Karpas-422 (cell line): ENCODE measurements at regions not wholly inside any gene's neighbourhood (a gene's known extent, or its start where the extent isn't known, plus 50 kb on each side); places are given as distances from the start of the nearest gene placed in this dataset.
"Not testable (repeated sequence)": the region's sequence is repeated elsewhere in the genome, so short reads cannot be mapped to it uniquely, and the experiment has no call there.

Experiments
- DNase-seq: peaks from one replicate; pipeline ENCODE4 v3.0.0-alpha.2; 2015
- H2AFZ ChIP-seq: fragments of 200-600 bp; sonication (generic); 2 replicates; pipeline ENCODE4 v1.6.1; 2014; ENCODE audit warnings: antibody characterized with exemption, low read length, mixed read lengths
- H3K27ac ChIP-seq: fragments of 200-600 bp; sonication (generic); 2 replicates; pipeline ENCODE4 v1.5.1; 2014; ENCODE audit warnings: mild to moderate bottlenecking, low read length, moderate library complexity
- H3K27me3 ChIP-seq: fragments of 200-600 bp; sonication (generic); 2 replicates; pipeline ENCODE4 v1.6.1; 2014; ENCODE audit warnings: low read length, mixed read lengths
- H3K36me3 ChIP-seq: fragments of 200-600 bp; sonication (generic); 2 replicates; pipeline ENCODE4 v1.6.1; 2014; ENCODE audit warnings: low read length, mixed read lengths; ENCODE audit not compliant: insufficient read depth
- H3K4me1 ChIP-seq: fragments of 200-600 bp; sonication (generic); 2 replicates; pipeline ENCODE4 v1.6.1; 2014; ENCODE audit warnings: mild to moderate bottlenecking, low read length, mixed read lengths
- H3K4me2 ChIP-seq: fragments of 200-600 bp; sonication (generic); 2 replicates; pipeline ENCODE4 v1.6.1; 2014; ENCODE audit warnings: low read length, low read depth, mild to moderate bottlenecking; ENCODE audit not compliant: poor library complexity, severe bottlenecking
- H3K4me3 ChIP-seq: fragments of 200-600 bp; sonication (generic); 2 replicates; pipeline ENCODE4 v1.5.1; 2014; ENCODE audit warnings: mild to moderate bottlenecking, antibody characterized with exemption, low read length, mixed read lengths
- H3K79me2 ChIP-seq: fragments of 200-600 bp; sonication (generic); 2 replicates; pipeline ENCODE4 v1.6.1; 2014; ENCODE audit warnings: mild to moderate bottlenecking, low read length, mixed read lengths
- H3K9ac ChIP-seq: fragments of 200-600 bp; sonication (generic); 2 replicates; pipeline ENCODE4 v1.6.0; 2014; ENCODE audit warnings: low read length
- H3K9me2 ChIP-seq: fragments of 200-600 bp; sonication (generic), shearing (Covaris generic); replicated peaks from 2 replicates; pipeline ENCODE4 v1.6.0; 2014; ENCODE audit warnings: mild to moderate bottlenecking, low read length, moderate library complexity; ENCODE audit not compliant: insufficient read depth
- H3K9me3 ChIP-seq: fragments of 300-700, 200-600 bp; sonication (generic); 2 replicates; pipeline ENCODE4 v1.6.1; 2014; ENCODE audit warnings: low read length, mixed read lengths
- H4K20me1 ChIP-seq: fragments of 200-600 bp; sonication (generic); 2 replicates; pipeline ENCODE4 v1.6.1; 2014; ENCODE audit warnings: mild to moderate bottlenecking, antibody characterized with exemption, low read length, low read depth; ENCODE audit not compliant: insufficient read depth

DNA sequence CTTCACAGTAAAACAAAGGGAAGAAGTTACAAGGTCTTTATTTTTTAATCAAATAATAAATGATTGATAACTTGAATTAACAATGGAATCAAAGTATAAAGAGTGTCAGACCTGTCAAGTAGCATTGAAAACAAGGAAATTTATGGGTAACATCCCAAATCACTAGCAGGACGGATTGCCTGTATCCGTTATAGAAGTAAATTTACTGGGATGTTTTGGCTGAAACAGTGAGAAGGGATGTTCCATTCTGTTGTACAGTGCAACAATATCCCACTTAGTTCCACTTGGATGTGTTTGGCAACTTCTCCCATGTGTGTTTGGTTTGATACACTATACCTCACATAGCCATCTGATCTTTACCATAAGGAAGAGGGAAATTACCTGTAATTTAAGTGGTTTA, 421.0 kb upstream of the CHD1 start:
- Histone ChIP-seq H2AFZ (no peak overlapping the region), H3K27me3 (no peaks in the 10 kb centered on the region), H3K79me2 (no peaks in the 10 kb centered on the region), H3K4me2 (no peak overlapping the region), H3K36me3 (no peaks in the 10 kb centered on the region), H3K9me2 (no peaks in the 10 kb centered on the region), H3K4me1 (no peaks in the 10 kb centered on the region), H3K9me3 (no peaks in the 10 kb centered on the region), H4K20me1 (no peaks in the 10 kb centered on the region), H3K27ac (no peak overlapping the region), H3K4me3 (no peak overlapping the region), H3K9ac (no peak overlapping the region)
- no peak for DNase-seq

- no peak overlapping the region for H3K9ac ChIP-seq
- no peaks in the 10 kb centered on the region for H3K36me3 ChIP-seq
- no peaks in the 10 kb centered on the region for H4K20me1 ChIP-seq
- H2AFZ ChIP-seq, result no peak overlapping the region
- no peaks in the 10 kb centered on the region for H3K79me2 ChIP-seq
- no peaks in the 10 kb centered on the region for H3K9me2 ChIP-seq
- DNase-seq, result no peak
- H3K9me3 ChIP-seq, result no peaks in the 10 kb centered on the region
- no peaks in the 10 kb centered on the region for H3K27me3 ChIP-seq
- H3K27ac ChIP-seq, result no peak overlapping the region
- no peaks in the 10 kb centered on the region for H3K4me1 ChIP-seq
- H3K4me2 ChIP-seq, result no peak overlapping the region
- no peak overlapping the region for H3K4me3 ChIP-seq
Observed at GRCh38 chr5:99348597-99348996, 419.8 kb upstream of the CHD1 start.

DNA sequence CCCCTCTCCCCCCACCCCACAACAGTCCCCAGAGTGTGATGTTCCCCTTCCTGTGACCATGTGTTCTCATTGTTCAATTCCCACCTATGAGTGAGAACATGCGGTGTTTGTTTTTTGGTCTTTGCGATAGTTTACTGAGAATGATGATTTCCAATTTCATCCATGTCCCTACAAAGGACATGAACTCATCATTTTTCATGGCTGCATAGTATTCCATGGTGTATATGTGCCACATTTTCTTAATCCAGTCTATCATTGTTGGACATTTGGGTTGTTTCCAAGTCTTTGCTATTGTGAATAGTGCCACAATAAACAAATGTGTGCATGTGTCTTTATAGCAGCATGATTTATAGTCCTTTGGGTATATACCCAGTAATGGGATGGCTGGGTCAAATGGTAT, 411.0 kb upstream of the CHD1 start:
- not testable (repeated sequence) for H3K27ac ChIP-seq, H3K9me3 ChIP-seq, H3K4me3 ChIP-seq, H3K9ac ChIP-seq, H2AFZ ChIP-seq, H3K79me2 ChIP-seq, H4K20me1 ChIP-seq, DNase-seq, H3K4me2 ChIP-seq, H3K9me2 ChIP-seq, H3K27me3 ChIP-seq, H3K4me1 ChIP-seq, H3K36me3 ChIP-seq

- H3K79me2 ChIP-seq, result no peaks in the 10 kb centered on the region
- no peaks in the 10 kb centered on the region for H4K20me1 ChIP-seq
- no peak overlapping the region for H2AFZ ChIP-seq
- no peaks in the 10 kb centered on the region for H3K36me3 ChIP-seq
- no peak overlapping the region for H3K4me3 ChIP-seq
- no peak overlapping the region for H3K9ac ChIP-seq
- no peak overlapping the region for H3K4me2 ChIP-seq
- no peak for DNase-seq
- H3K9me3 ChIP-seq, result no peaks in the 10 kb centered on the region; the same call in 1 of the 2 replicates
- no peaks in the 10 kb centered on the region for H3K27me3 ChIP-seq
- H3K9me2 ChIP-seq, result no peaks in the 10 kb centered on the region
- no peaks in the 10 kb centered on the region for H3K4me1 ChIP-seq
- H3K27ac ChIP-seq, result no peak overlapping the region
Observed at GRCh38 chr5:99334936-99335335, 406.1 kb upstream of the CHD1 start.

DNA sequence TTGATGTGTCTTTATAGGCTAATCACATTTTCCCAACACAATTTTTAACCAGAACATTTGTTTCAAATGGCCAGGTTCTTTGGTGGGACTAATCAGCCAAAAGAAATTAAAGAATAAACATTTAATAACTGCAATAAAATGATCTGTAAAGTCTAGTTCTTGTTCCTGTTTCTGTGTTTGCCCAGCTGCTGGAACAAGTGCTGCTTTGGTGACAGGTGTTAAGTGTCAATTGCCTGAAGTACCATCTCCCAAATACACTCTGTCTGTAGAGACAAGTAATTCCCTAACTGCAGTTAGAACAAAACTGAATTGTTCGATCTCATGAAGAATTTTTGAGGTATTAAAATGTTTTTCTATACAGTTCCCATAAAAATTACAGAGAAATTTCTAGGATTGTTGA, 402.3 kb upstream of the CHD1 start:
- no peaks in the 10 kb centered on the region for H3K27me3 ChIP-seq
- H2AFZ ChIP-seq, result no peak overlapping the region
- no peak for DNase-seq
- no peak overlapping the region for H3K4me3 ChIP-seq
- H4K20me1 ChIP-seq, result no peaks in the 10 kb centered on the region
- no peak overlapping the region for H3K4me2 ChIP-seq
- H3K9me3 ChIP-seq, result no peaks in the 10 kb centered on the region
- no peak overlapping the region for H3K9ac ChIP-seq
- H3K27ac ChIP-seq, result no peak overlapping the region
- no peaks in the 10 kb centered on the region for H3K79me2 ChIP-seq
- no peaks in the 10 kb centered on the region for H3K9me2 ChIP-seq
- no peaks in the 10 kb centered on the region for H3K4me1 ChIP-seq
- no peaks in the 10 kb centered on the region for H3K36me3 ChIP-seq

DNA sequence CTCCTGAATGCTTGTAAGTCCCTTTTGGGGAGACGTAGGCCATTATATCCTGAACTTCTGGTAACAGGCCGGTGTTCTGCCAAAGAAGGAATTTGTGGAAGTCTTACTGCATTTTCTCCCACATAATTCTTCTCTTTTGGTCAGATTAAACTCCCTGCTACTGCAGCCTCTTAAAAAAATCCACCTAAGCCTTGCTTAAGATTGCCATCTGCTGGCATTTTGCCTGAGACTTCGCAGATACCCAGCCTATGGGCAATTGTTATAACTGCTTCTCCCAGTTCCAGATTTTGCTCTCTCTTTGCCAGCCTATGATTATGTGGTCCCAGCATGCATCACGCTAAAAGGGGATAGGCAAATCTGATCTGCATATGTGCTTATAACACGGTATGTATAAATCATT, 391.6 kb upstream of the CHD1 start:
- no peaks in the 10 kb centered on the region for H3K9me2 ChIP-seq
- no peaks in the 10 kb centered on the region for H3K79me2 ChIP-seq
- no peak overlapping the region for H3K4me3 ChIP-seq
- H3K27me3 ChIP-seq, result no peaks in the 10 kb centered on the region
- no peak overlapping the region for H3K4me2 ChIP-seq
- peak; percentile 42 for DNase-seq
- no peak overlapping the region for H3K9ac ChIP-seq
- H2AFZ ChIP-seq, result no peak overlapping the region
- H3K27ac ChIP-seq, result no peak overlapping the region
- no peaks in the 10 kb centered on the region for H3K9me3 ChIP-seq
- no peaks in the 10 kb centered on the region for H3K4me1 ChIP-seq
- H3K36me3 ChIP-seq, result no peaks in the 10 kb centered on the region
- H4K20me1 ChIP-seq, result no peaks in the 10 kb centered on the region

GRCh38 chr5:99317136-99317535, 388.3 kb upstream of the CHD1 start:
- Histone ChIP-seq H2AFZ (no peak overlapping the region), H3K9ac (no peak overlapping the region), H3K9me3 (no peaks in the 10 kb centered on the region), H3K36me3 (no peaks in the 10 kb centered on the region), H4K20me1 (no peaks in the 10 kb centered on the region), H3K4me3 (no peak overlapping the region), H3K9me2 (no peaks in the 10 kb centered on the region), H3K79me2 (no peaks in the 10 kb centered on the region), H3K4me2 (no peak overlapping the region), H3K4me1 (no peaks in the 10 kb centered on the region), H3K27ac (no peak overlapping the region), H3K27me3 (no peaks in the 10 kb centered on the region)
- DNase-seq, result no peak

DNA sequence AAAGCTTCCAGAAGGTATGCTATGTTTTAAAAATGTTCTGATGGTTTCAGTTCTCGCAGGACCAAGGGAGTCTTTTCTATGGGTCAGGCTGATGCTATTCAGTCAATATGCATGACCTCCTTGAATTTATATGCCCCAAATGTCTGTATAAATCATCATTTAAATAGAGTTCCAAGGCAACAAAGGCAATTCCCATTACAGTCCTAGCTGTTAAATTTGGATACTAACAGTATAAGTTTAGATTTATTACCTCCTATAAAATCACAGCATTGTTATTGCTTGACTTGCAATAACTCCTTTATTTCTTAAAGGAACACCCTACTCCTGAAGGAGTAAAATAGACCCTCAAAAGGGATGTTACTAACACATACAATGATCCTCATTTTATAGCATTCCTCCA, 387.7 kb upstream of the CHD1 start:
- Histone ChIP-seq H3K4me3 (no peak overlapping the region), H2AFZ (no peak overlapping the region), H3K4me2 (no peak overlapping the region), H3K9me2 (no peaks in the 10 kb centered on the region), H3K79me2 (no peaks in the 10 kb centered on the region), H3K9ac (no peak overlapping the region), H4K20me1 (no peaks in the 10 kb centered on the region), H3K4me1 (no peaks in the 10 kb centered on the region), H3K36me3 (no peaks in the 10 kb centered on the region), H3K9me3 (no peaks in the 10 kb centered on the region), H3K27ac (no peak overlapping the region), H3K27me3 (no peaks in the 10 kb centered on the region)
- DNase-seq, result no peak
